Activated naive CD4-positive, alpha-beta T cell treated with anti-CD3 and anti-CD28 coated beads, Interleukin-2, amount 50 U/mL, for 72 hours (primary cell): ENCODE measurements at regions not wholly inside any gene's neighbourhood (a gene's known extent, or its start where the extent isn't known, plus 50 kb on each side); places are given as distances from the start of the nearest gene placed in this dataset.
"Not testable (repeated sequence)": the region's sequence is repeated elsewhere in the genome, so short reads cannot be mapped to it uniquely, and the experiment has no call there.

Experiments
- ATAC-seq, 2 donors: fragments of 150-1000 bp; cut with Tn5 transposase; 2 replicates each; pipeline ENCODE4 v1.10.0; 2021; ENCODE audit warnings: mild to moderate bottlenecking in 2 of 2, moderate library complexity in 2 of 2
- DNase-seq, 2 donors: peaks; one replicate each; pipeline ENCODE4 v3.0.0; 2021 to 2022; ENCODE audit warnings: low spot score in 2 of 2
- H3K27ac Mint-ChIP-seq, 2 donors: one replicate each; pipeline ENCODE4 v1.8.0; 2022; ENCODE audit warnings: mild to moderate bottlenecking in 2 of 2, mixed read lengths in 2 of 2
- H3K36me3 Mint-ChIP-seq, 2 donors: one replicate each; pipeline ENCODE4 v1.8.0; 2022; ENCODE audit warnings: mixed read lengths in 2 of 2
- H3K9me3 Mint-ChIP-seq, 2 donors: one replicate each; pipeline ENCODE4 v1.8.0; 2022; ENCODE audit warnings: mixed read lengths in 2 of 2

GRCh38 chr1:189779034-189779433 is 698.6 kb downstream of the BRINP3 start:
- Mint-ChIP-seq H3K27ac (no peak overlapping the region), H3K36me3 (no peaks in the 10 kb centered on the region), H3K9me3 (peaks cover 9 to 12% of the 10 kb centered on the region in 2 donors)
- DNase-seq = no peak
- ATAC-seq = no peak

- Mint-ChIP-seq H3K27ac (no peak overlapping the region), H3K9me3 (peaks cover 9 to 17% of the 10 kb centered on the region in 2 donors), H3K36me3 (no peaks in the 10 kb centered on the region)
- no peak for ATAC-seq
- no peak for DNase-seq
These were observed 695.4 kb downstream of the BRINP3 start for GRCh38 chr1:189782295-189782694.

DNA sequence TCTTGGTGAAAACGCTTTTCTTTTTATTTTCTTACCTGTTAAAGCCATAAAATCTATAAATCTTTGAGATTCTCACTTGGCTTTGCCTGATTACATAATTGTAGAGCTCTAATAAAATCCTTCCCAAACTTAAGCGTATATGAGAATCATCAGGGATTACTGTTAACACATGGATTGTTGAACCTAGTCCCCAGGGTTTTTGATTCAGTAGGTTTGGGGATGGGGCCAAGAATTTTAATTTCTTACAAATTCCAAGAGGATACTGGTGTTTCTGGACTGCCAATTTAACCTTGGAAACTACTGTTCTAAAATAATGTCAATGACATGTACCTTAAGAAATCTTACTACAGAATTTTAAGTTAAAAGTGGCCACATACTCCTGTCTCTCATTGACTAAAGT is 694.2 kb downstream of the BRINP3 start:
- no peak for ATAC-seq
- Mint-ChIP-seq H3K36me3 (no peaks in the 10 kb centered on the region), H3K27ac (no peak overlapping the region), H3K9me3 (peaks cover 14 to 20% of the 10 kb centered on the region in 2 donors)
- no peak for DNase-seq

DNA sequence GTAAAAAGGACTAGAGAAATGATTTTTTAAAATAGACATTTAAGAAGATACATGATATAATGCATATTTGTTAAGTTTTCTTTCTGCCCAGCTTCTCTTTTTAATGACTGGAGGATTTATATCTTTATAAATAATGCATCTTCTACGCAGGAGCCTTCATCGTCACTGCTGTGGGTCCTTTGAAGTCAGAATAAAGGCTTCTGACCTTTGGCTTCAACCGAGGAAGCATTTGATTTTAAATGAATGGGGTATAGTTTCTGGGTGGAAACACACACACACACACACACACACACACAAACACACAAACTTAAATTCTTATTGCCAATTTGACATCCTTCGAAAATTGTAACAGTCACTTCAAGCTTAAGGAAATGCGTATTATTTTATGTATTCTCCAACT is 690.9 kb downstream of the BRINP3 start:
- ATAC-seq (no peak), DNase-seq (no peak)
- Mint-ChIP-seq H3K27ac (no peak overlapping the region), H3K36me3 (no peaks in the 10 kb centered on the region), H3K9me3 (peaks cover 22 to 36% of the 10 kb centered on the region in 2 donors)

DNA sequence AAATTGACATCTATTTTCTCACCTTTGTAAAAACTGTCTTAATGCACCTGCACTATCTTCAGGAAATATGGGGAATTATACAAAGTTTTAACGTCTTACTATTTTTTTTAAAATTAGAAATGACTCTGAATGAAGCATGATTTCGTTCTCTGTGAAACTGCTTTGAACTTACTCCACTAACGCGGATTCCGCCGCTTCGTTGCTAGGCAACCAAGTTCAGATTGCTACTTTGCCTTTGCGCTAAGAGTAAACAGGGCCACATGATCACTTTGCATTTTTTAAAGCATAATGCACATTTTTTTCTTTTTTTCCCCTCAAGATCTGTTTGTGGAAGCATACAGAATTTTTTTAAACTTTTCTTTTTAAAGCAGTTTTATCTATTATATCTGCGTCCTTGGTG is 690.5 kb downstream of the BRINP3 start:
- Mint-ChIP-seq H3K9me3 (peaks cover 20 to 36% of the 10 kb centered on the region in 2 donors), H3K27ac (no peak overlapping the region), H3K36me3 (no peaks in the 10 kb centered on the region)
- DNase-seq = no peak
- ATAC-seq = no peak

- Mint-ChIP-seq H3K9me3 (peaks cover 24 to 36% of the 10 kb centered on the region in 2 donors), H3K27ac (no peak overlapping the region), H3K36me3 (no peaks in the 10 kb centered on the region)
- DNase-seq (no peak), ATAC-seq (no peak)
These were observed 687.3 kb downstream of the BRINP3 start for GRCh38 chr1:189790335-189790734.

DNA sequence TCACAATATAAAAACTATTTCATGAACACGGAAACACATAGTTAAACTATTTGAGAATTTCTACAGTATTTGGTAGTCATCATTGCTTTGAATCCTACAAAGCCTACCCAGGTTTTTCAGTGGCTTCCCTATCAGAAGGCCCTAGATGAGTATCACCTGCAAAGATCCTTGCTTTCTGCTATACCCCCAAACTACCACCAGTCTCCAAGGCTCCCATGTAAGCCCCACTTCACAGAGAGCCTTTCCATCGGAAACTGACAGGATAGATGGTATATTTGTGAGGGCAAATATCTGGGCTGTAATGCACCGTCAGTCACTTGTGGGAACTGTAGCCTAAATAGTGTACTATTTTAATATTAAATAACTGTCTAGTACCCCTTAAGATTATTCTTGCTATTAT is 674.3 kb downstream of the BRINP3 start:
- ATAC-seq (no peak), DNase-seq (no peak)
- Mint-ChIP-seq H3K9me3 (peaks cover 16 to 25% of the 10 kb centered on the region in 2 donors), H3K27ac (no peak overlapping the region), H3K36me3 (no peaks in the 10 kb centered on the region)

DNA sequence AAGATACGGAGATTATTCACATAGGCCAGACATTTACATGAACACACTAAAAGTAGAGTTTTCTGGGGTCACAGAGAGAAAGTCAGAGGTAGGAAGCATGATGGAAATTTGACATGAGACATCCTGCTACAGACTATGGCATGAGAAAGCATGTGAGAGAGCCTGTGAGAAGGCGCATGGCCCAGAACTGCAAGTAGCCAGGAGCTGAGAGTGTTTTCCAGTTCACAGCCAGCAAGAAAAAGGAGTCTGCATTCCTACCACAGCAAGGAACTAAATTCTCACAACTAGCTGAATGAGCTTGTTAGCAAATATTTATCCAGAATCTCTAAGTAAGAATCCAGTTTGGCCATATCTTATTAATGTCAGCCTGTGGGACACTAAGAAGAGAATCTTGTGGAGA is 673.3 kb downstream of the BRINP3 start:
- Mint-ChIP-seq H3K9me3 (peaks cover 10 to 18% of the 10 kb centered on the region in 2 donors), H3K36me3 (no peaks in the 10 kb centered on the region), H3K27ac (no peak overlapping the region)
- no peak for DNase-seq
- no peak for ATAC-seq

GRCh38 chr1:189805735-189806134 is 671.9 kb downstream of the BRINP3 start:
- no peaks in the 10 kb centered on the region for H3K36me3 Mint-ChIP-seq
- no peak for ATAC-seq
- no peak overlapping the region for H3K27ac Mint-ChIP-seq
- no peak for DNase-seq
- H3K9me3 Mint-ChIP-seq = peaks cover 12 to 19% of the 10 kb centered on the region in 2 donors

DNA sequence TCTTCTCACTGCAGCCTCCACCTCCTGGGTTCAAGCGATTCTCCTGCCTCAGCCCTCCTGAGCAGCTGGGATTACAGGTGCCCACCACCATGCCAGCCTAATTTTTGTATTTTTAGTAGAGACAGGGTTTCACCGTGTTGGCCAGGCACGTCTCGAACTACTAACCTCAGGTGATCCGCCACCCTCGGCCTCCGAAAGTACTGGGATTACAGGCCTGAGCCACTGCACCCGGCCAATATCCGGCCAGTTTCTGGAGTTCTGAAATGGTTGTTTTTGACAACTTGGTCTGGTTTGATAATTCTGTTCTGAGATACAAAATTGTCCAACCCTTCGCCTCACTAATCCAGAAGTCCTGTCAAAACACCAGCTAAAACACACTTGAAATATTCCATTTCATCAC is 667.0 kb downstream of the BRINP3 start:
- H3K36me3 Mint-ChIP-seq, H3K9me3 Mint-ChIP-seq, H3K27ac Mint-ChIP-seq, ATAC-seq, DNase-seq: not testable (repeated sequence)

GRCh38 chr1:189811960-189812359 is 665.7 kb downstream of the BRINP3 start:
- ATAC-seq = no peak
- Mint-ChIP-seq H3K9me3 (peaks cover 6% of the 10 kb centered on the region in 2 donors), H3K27ac (no peak overlapping the region), H3K36me3 (no peaks in the 10 kb centered on the region)
- no peak for DNase-seq

DNA sequence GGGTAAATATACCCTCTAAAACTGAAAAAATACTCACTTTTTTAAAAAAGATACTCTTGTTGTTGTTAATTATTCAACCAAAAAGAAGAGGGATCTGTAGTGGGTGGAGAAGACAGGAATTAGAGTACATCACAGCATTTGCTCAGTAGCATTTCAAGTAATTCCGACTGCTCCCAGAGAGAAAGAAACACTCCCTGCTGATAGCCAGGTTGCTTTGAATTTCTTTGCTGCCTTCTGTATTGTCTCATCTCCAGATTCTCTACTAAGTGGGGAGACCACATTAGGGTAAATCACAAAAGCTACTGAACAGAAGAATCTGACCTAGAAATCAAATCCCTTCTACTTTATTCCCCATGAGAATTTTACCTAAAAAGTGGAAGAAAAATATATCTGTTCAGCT is 661.1 kb downstream of the BRINP3 start:
- ATAC-seq = no peak
- Mint-ChIP-seq H3K9me3 (peaks cover 5 to 9% of the 10 kb centered on the region in 2 donors), H3K36me3 (no peaks in the 10 kb centered on the region), H3K27ac (no peak overlapping the region)
- DNase-seq = no peak

GRCh38 chr1:189819751-189820150 is 657.9 kb downstream of the BRINP3 start:
- ATAC-seq = no peak
- Mint-ChIP-seq H3K9me3 (peaks cover 9 to 10% of the 10 kb centered on the region in 2 donors), H3K27ac (no peak overlapping the region), H3K36me3 (no peaks in the 10 kb centered on the region)
- DNase-seq = no peak

- no peak for ATAC-seq
- peaks cover 0 to 5% of the 10 kb centered on the region in 2 donors for H3K36me3 Mint-ChIP-seq
These were observed 655.8 kb downstream of the BRINP3 start for GRCh38 chr1:189821833-189822232.

GRCh38 chr1:189834813-189835212 is 642.9 kb downstream of the BRINP3 start:
- DNase-seq = no peak
- H3K36me3 Mint-ChIP-seq = no peaks in the 10 kb centered on the region
- H3K9me3 Mint-ChIP-seq = peaks cover 16 to 17% of the 10 kb centered on the region in 2 donors
- ATAC-seq = no peak
- H3K27ac Mint-ChIP-seq = no peak overlapping the region

More at GRCh38 chr1:189821833-189822232, 655.8 kb downstream of the BRINP3 start:
- H3K27ac Mint-ChIP-seq = no peak overlapping the region
- H3K9me3 Mint-ChIP-seq = peaks cover 17 to 19% of the 10 kb centered on the region in 2 donors
- no peak for DNase-seq

DNA sequence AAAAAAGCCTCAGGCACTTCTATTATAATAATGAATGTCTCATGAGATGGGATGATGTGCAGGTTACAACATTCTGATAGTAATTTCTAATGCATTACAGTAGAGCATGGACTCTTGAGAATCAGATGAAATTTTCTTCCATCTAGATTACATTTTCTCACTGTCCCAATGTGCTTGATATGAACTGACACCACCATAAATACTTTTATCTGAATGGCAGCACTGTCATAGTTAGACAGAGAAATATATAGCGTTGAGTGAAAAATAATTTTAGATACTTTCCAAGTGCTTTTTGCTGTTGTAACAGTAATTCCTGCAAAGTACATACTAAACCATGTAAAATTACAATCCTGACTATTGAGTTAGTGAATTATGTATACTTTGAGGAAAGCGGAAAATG is 630.1 kb downstream of the BRINP3 start:
- Mint-ChIP-seq H3K9me3 (peaks cover 5% of the 10 kb centered on the region in 2 donors), H3K36me3 (no peaks in the 10 kb centered on the region), H3K27ac (no peak overlapping the region)
- ATAC-seq (no peak), DNase-seq (no peak)

- H3K36me3 Mint-ChIP-seq = peaks cover 0 to 5% of the 10 kb centered on the region in 2 donors
- DNase-seq = no peak
- H3K27ac Mint-ChIP-seq = no peak overlapping the region
- peaks cover 23 to 25% of the 10 kb centered on the region in 2 donors for H3K9me3 Mint-ChIP-seq
- ATAC-seq = no peak
These were observed 625.8 kb downstream of the BRINP3 start for GRCh38 chr1:189851806-189852367.

GRCh38 chr1:189859385-189859977 is 618.2 kb downstream of the BRINP3 start:
- peaks cover 32 to 34% of the 10 kb centered on the region in 2 donors for H3K9me3 Mint-ChIP-seq
- no peak for ATAC-seq
- peak in 1 of 2 donors; percentile 26 for DNase-seq
- H3K27ac Mint-ChIP-seq = no peak overlapping the region
- peaks cover 0 to 8% of the 10 kb centered on the region in 2 donors for H3K36me3 Mint-ChIP-seq
